ENCODE measurements at regions not wholly inside any gene's neighbourhood (a gene's known extent, or its start where the extent isn't known, plus 50 kb on each side); places are given as distances from the start of the nearest gene placed in this dataset.
A peak's percentile ranks its signal among the peaks of the same experiment; 100 is the strongest.

GRCh38 chr9:14538526-14538925 is 154.7 kb downstream of the ZDHHC21 start:
- no peak for TF ChIP-seq CTCF (IDR thresholded peaks at IDR 0.05; ENCODE audit: insufficient read depth, low read depth, low read length)
- no peak for DNase-seq (ENCODE audit: low read depth)
- no peak overlapping the region for H3K4me3 ChIP-seq (ENCODE audit: low read depth, low read length)
- no peaks in the 10 kb centered on the region for H3K36me3 ChIP-seq (ENCODE audit: control insufficient read depth, insufficient read depth, low read length)
- H3K27me3 ChIP-seq (ENCODE audit: control insufficient read depth, insufficient read depth, low read length), result no peaks in the 10 kb centered on the region
- POLR2A ChIA-PET, result no interaction called here
- CTCF ChIA-PET, result no interaction called here

DNA sequence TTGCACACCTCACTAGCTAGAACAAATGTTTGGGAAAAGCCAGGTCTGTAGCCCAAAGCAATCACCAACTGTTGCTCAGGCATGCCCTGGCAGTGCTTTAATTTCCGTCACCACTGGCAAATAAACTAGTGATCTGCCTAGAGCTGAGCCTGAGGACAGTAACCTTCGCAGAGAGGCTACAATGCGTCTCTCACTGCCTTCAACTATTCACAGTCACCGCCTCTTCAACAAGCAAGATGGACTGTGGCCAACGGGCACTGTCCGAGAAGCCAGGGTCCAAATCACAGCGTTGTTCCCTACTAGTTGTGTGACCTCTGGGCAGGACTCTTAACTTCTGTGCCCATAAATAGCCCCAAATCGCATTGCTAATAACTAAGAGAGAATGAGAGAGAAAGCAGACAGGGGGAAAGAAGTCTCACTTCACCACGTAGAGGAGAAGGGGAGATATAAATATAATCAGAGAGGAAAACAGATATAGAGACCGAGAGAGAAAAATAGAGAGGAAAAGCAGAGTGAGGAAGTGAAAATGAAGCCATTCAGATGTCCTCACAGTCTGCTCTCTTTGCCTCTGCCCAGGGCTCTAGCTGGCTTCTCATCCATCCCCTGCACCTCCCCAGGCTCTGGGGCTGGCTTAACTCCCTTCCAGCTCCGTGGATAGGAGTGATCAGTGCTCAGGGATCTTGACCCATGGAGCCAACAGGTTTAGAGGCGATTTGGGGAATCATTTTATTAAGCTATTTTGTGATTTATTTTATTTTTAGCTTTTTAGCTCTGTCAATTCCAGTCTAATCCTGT is 157.9 kb downstream of the ZDHHC21 start:
- H3K27me3 ChIP-seq (ENCODE audit: control insufficient read depth, insufficient read depth, low read length), result no peaks in the 10 kb centered on the region
- no peaks in the 10 kb centered on the region for H3K36me3 ChIP-seq (ENCODE audit: control insufficient read depth, insufficient read depth, low read length)
- ChIA-PET POLR2A (no interaction called here), CTCF (interaction anchor here (1.1 kb wide), 1 partner anchor 9 kb away, joined by 3 read pairs; no protein-coding TSS in a partner anchor)
- no peak overlapping the region for H3K4me3 ChIP-seq (ENCODE audit: low read depth, low read length)
- DNase-seq (ENCODE audit: low read depth), result no peak
- no peak for TF ChIP-seq CTCF (IDR thresholded peaks at IDR 0.05; ENCODE audit: insufficient read depth, low read depth, low read length)

GRCh38 chr9:14533867-14534640 is 159.2 kb downstream of the ZDHHC21 start:
- Histone ChIP-seq H3K36me3 (ENCODE audit: control insufficient read depth, insufficient read depth, low read length) (no peaks in the 10 kb centered on the region), H3K4me3 (ENCODE audit: low read depth, low read length) (no peak overlapping the region), H3K27me3 (ENCODE audit: control insufficient read depth, insufficient read depth, low read length) (no peaks in the 10 kb centered on the region)
- DNase-seq (ENCODE audit: low read depth), result no peak
- ChIA-PET POLR2A (no interaction called here), CTCF (interaction anchor here (1.1 kb wide), 1 partner anchor 8 kb away, joined by 3 read pairs; no protein-coding TSS in a partner anchor)
- no peak for TF ChIP-seq CTCF (IDR thresholded peaks at IDR 0.05; ENCODE audit: insufficient read depth, low read depth, low read length)

- no peaks in the 10 kb centered on the region for H3K27me3 ChIP-seq (ENCODE audit: control insufficient read depth, insufficient read depth, low read length)
- POLR2A ChIA-PET, result interaction anchor here (0.6 kb wide), 1 partner anchor 37 kb away, joined by 3 read pairs; no protein-coding TSS in a partner anchor
- no peaks in the 10 kb centered on the region for H3K36me3 ChIP-seq (ENCODE audit: control insufficient read depth, insufficient read depth, low read length)
- CTCF ChIA-PET, result no interaction called here
- peak; percentile 7 for DNase-seq (ENCODE audit: low read depth)
- no peak for TF ChIP-seq CTCF (IDR thresholded peaks at IDR 0.05; ENCODE audit: insufficient read depth, low read depth, low read length)
- no peak overlapping the region for H3K4me3 ChIP-seq (ENCODE audit: low read depth, low read length)
Measured at GRCh38 chr9:14532456-14533115, 160.6 kb downstream of the ZDHHC21 start.

All from BJ (cell line).